Naive thymus-derived CD4-positive, alpha-beta T cell (primary cell): ENCODE measurements at regions not wholly inside any gene's neighbourhood (a gene's known extent, or its start where the extent isn't known, plus 50 kb on each side); places are given as distances from the start of the nearest gene placed in this dataset.

Source experiments
- ATAC-seq: fragments of 150-1000 bp; cut with Tn5 transposase; 2 replicates; pipeline ENCODE4 v1.10.0; 2021; ENCODE audit warnings: mild to moderate bottlenecking, moderate library complexity
- CTCF ChIA-PET: fragments of 350-600 bp; sonication (Branson Sonifier 250); formaldehyde crosslinking; loops from one replicate; lab custom pipeline; 2021; ENCODE audit warnings: antibody characterized with exemption; lab: Charles Lee
- POLR2A ChIA-PET: fragments of 350-600 bp; sonication (Branson Sonifier 250); formaldehyde crosslinking; loops from one replicate; lab custom pipeline; 2021; ENCODE audit warnings: antibody characterized with exemption, inconsistent platforms; lab: Charles Lee
- DNase-seq, 9 donors: peaks; one replicate each; pipeline versions ENCODE4 v3.0.0 to v3.0.0-alpha.2; 2020 to 2022; ENCODE audit warnings: mixed read lengths in 1 of 9
- H3K27ac ChIP-seq: one replicate; pipeline ENCODE4 v1.7.0; 2013; ENCODE audit warnings: mild to moderate bottlenecking, low read depth, low read length, moderate library complexity
- H3K27me3 ChIP-seq, 2 donors: one replicate each; pipeline ENCODE4 v1.7.0; 2013; ENCODE audit warnings: low read length in 2 of 2, mild to moderate bottlenecking in 2 of 2, moderate library complexity in 2 of 2; ENCODE audit not compliant: control insufficient read depth in 2 of 2, insufficient read depth in 2 of 2
- H3K36me3 ChIP-seq, 3 experiments: 1 replicate in 2 of 3; 2 replicates in 1 of 3; pipeline ENCODE4 v1.7.0; 2013; ENCODE audit warnings: low read length in 3 of 3, mild to moderate bottlenecking in 3 of 3, moderate library complexity in 1 of 3; ENCODE audit not compliant: insufficient read depth in 3 of 3, control insufficient read depth in 2 of 3
- H3K4me1 ChIP-seq, 2 donors: one replicate each; pipeline ENCODE4 v1.7.0; 2013; ENCODE audit warnings: low read length in 2 of 2, mild to moderate bottlenecking in 2 of 2, moderate library complexity in 1 of 2; ENCODE audit not compliant: control insufficient read depth in 2 of 2, insufficient read depth in 2 of 2
- H3K4me3 ChIP-seq: 2 replicates; pipeline ENCODE4 v1.7.0; 2013; ENCODE audit warnings: mild to moderate bottlenecking, low read length
- H3K9me3 ChIP-seq, 3 experiments: 1 replicate in 2 of 3; 2 replicates in 1 of 3; pipeline ENCODE4 v1.7.0; 2013; ENCODE audit warnings: low read length in 3 of 3; ENCODE audit not compliant: control insufficient read depth in 2 of 3
- H3K27ac Mint-ChIP-seq, 9 donors: one replicate each; pipeline ENCODE4 v1.8.0; 2020 to 2022; ENCODE audit warnings: mixed read lengths in 9 of 9, mild to moderate bottlenecking in 8 of 9, moderate library complexity in 5 of 9, inconsistent platforms in 2 of 9
- H3K27me3 Mint-ChIP-seq, 5 donors: one replicate each; pipeline ENCODE4 v1.8.0; 2021 to 2022; ENCODE audit warnings: mixed read lengths in 5 of 5, mild to moderate bottlenecking in 1 of 5
- H3K36me3 Mint-ChIP-seq, 5 donors: one replicate each; pipeline ENCODE4 v1.8.0; 2020 to 2022; ENCODE audit warnings: mixed read lengths in 5 of 5, mild to moderate bottlenecking in 3 of 5, inconsistent platforms in 1 of 5
- H3K4me1 Mint-ChIP-seq, 7 donors: one replicate each; pipeline ENCODE4 v1.8.0; 2020 to 2022; ENCODE audit warnings: mixed read lengths in 7 of 7, mild to moderate bottlenecking in 3 of 7, inconsistent platforms in 1 of 7
- H3K4me3 Mint-ChIP-seq, 10 donors: one replicate each; pipeline ENCODE4 v1.8.0; 2020 to 2022; ENCODE audit warnings: mild to moderate bottlenecking in 10 of 10, mixed read lengths in 10 of 10, moderate library complexity in 6 of 10, inconsistent platforms in 2 of 10
- H3K9me3 Mint-ChIP-seq, 11 donors: one replicate each; pipeline ENCODE4 v1.8.0; 2020 to 2022; ENCODE audit warnings: mixed read lengths in 11 of 11, mild to moderate bottlenecking in 4 of 11, inconsistent platforms in 1 of 11, moderate library complexity in 1 of 11
- intact Hi-C, 2 donors: fragments of 100-400 bp; cut with micrococcal nuclease; formaldehyde crosslinking; loops; one replicate each; pipeline ENCODE4 v1.15.1; 2023

DNA sequence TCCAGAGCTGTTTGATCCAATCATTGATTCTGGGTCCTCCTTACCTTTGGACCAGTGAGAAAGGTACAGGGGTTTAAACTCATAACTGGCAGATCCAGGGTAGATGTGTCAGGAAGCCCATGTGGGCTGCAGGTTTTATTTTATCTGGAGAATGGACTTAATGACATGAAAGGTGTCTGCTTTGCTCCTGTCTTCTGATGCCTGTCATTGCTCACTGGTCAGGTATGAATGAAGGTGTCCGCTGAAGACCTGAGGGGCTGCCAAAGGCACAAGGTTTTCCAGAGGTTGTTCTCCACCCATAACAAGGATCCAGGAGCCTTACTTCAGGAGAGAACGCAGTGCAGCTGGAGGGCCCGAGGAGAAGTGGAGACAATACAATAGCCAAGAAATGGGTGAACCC lies 74.2 kb downstream of the CHRNA1 start:
- no peak for ATAC-seq
- no peaks in the 10 kb centered on the region for H3K27me3 ChIP-seq
- POLR2A ChIA-PET: interaction anchor here (1.3 kb wide), 1 partner anchor 117 kb away, joined by 4 read pairs; no protein-coding TSS in a partner anchor

DNA sequence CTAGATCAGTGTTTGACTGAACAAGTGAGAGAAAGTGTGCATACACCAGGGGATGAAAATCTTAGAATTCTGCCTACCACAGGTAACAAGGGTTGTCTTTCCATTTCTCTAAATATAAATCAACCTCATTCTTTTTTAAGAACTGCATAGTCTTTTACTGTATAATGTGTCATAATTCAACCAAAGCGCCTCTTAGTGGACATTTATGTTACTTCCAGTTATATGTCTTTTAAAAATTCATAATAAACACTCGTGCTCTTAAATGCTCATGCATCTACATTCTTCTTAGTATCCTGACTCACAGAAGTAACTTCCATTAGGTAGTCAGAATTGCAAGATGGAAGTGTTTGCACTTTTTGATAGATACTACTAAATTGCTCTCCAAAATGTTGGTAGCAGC lies 76.2 kb downstream of the CHRNA1 start:
- Histone ChIP-seq H3K4me3 (no peak overlapping the region), H3K4me1 (peaks cover 0 to 6% of the 10 kb centered on the region in 2 donors), H3K27ac (no peak overlapping the region), H3K36me3 (no peaks in the 10 kb centered on the region), H3K9me3 (no peaks in the 10 kb centered on the region), H3K27me3 (no peaks in the 10 kb centered on the region)
- Mint-ChIP-seq H3K36me3 (no peaks in the 10 kb centered on the region), H3K9me3 (no peaks in the 10 kb centered on the region), H3K27ac (peak overlapping the region in 7 of 9 donors; percentile 14 to 82 (median 21)), H3K27me3 (peaks cover 0 to 6% (median 0%) of the 10 kb centered on the region in 5 donors), H3K4me3 (peak overlapping the region in 1 of 10 donors; percentile 40), H3K4me1 (peaks cover 19 to 45% (median 30%) of the 10 kb centered on the region in 7 donors)
- DNase-seq (peak in 6 of 9 donors; percentile 36 to 63 (median 45)), ATAC-seq (peak; percentile 73)
- intact Hi-C loops: loop anchor here (1.0 to 10.0 kb wide), 7 partner anchors 54 to 1283 kb away; no protein-coding TSS in a partner anchor
- ChIA-PET POLR2A (interaction anchor here (1.2 to 2.6 kb wide), 7 partner anchors 11 to 225 kb away, joined by 3 to 10 read pairs (median 5); partner anchors contain the start of gene GPR155), CTCF (interaction anchor here (0.8 to 13.9 kb wide), 20 partner anchors 7 to 226 kb away, joined by 3 to 223 read pairs (median 5); partner anchors contain the start of gene WIPF1)

More for the DNA sequence above, 74.2 kb downstream of the CHRNA1 start:
- no peak for DNase-seq
- peaks cover 9 to 30% (median 16%) of the 10 kb centered on the region in 7 donors for H3K4me1 Mint-ChIP-seq
- intact Hi-C loops: no loop called here
- Histone ChIP-seq H3K36me3 (no peaks in the 10 kb centered on the region), H3K4me1 (peaks cover 0 to 6% of the 10 kb centered on the region in 2 donors), H3K4me3 (no peak overlapping the region), H3K27ac (no peak overlapping the region), H3K9me3 (no peaks in the 10 kb centered on the region)
- peaks cover 0 to 22% (median 4%) of the 10 kb centered on the region in 5 donors for H3K27me3 Mint-ChIP-seq
- no peak overlapping the region for H3K27ac Mint-ChIP-seq
- CTCF ChIA-PET: interaction anchor here (0.5 to 13.9 kb wide), 6 partner anchors 8 to 1273 kb away, joined by 3 to 223 read pairs (median 41); partner anchors contain the start of gene WIPF1
- no peak overlapping the region for H3K4me3 Mint-ChIP-seq
- H3K36me3 Mint-ChIP-seq: no peaks in the 10 kb centered on the region
- no peaks in the 10 kb centered on the region for H3K9me3 Mint-ChIP-seq

- ATAC-seq: no peak
- DNase-seq: no peak
- Mint-ChIP-seq H3K27ac (peak overlapping the region in 2 of 9 donors; percentile 7 to 49), H3K9me3 (no peaks in the 10 kb centered on the region), H3K36me3 (peaks cover 0 to 1% (median 0%) of the 10 kb centered on the region in 5 donors), H3K27me3 (peaks cover 0 to 3% (median 0%) of the 10 kb centered on the region in 5 donors), H3K4me3 (no peak overlapping the region), H3K4me1 (peaks cover 20 to 48% (median 33%) of the 10 kb centered on the region in 7 donors)
- intact Hi-C loops: loop anchor here in 1 of 2 donors (10.0 kb wide), 1 partner anchor 1282 kb away; no protein-coding TSS in a partner anchor
- Histone ChIP-seq H3K27ac (no peak overlapping the region), H3K9me3 (no peaks in the 10 kb centered on the region), H3K36me3 (peaks cover 0 to 5% (median 0%) of the 10 kb centered on the region in 3 experiments), H3K27me3 (no peaks in the 10 kb centered on the region), H3K4me1 (peaks cover 4 to 6% of the 10 kb centered on the region in 2 donors), H3K4me3 (no peak overlapping the region)
- ChIA-PET POLR2A (interaction anchor here (0.5 to 2.8 kb wide), 15 partner anchors 8 to 224 kb away, joined by 3 to 10 read pairs (median 5); partner anchors contain the start of gene WIPF1), CTCF (interaction anchor here (0.7 to 13.9 kb wide), 17 partner anchors 9 to 225 kb away, joined by 3 to 223 read pairs (median 6); partner anchors contain the start of gene WIPF1)
Measured at GRCh38 chr2:174686430-174686829, 77.8 kb downstream of the CHRNA1 start.

DNA sequence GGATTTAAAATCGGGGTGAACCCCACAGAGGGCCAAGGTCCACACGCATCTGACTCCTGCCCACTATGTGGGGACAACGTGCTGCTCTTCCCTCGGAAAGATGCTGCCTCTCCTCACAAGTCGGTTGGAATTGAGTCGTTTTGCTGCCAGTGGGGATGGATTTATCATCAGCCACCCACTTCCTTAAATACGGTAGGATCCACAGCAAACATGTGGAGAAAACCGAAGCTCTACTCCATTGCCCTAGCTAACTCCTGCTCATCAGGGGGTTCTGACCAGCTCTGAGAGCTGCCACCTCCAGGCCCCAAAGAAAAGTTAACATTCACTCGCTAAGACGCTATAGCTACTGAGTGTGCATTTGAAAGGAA lies 80.9 kb downstream of the CHRNA1 start:
- no peaks in the 10 kb centered on the region for H3K9me3 ChIP-seq
- Mint-ChIP-seq H3K9me3 (no peaks in the 10 kb centered on the region), H3K27me3 (no peaks in the 10 kb centered on the region), H3K27ac (peak overlapping the region; percentile 91 to 98 (median 96)), H3K4me1 (peaks cover 37 to 72% (median 61%) of the 10 kb centered on the region in 7 donors), H3K36me3 (peaks cover 0 to 14% (median 0%) of the 10 kb centered on the region in 5 donors), H3K4me3 (peak overlapping the region; percentile 92 to 99 (median 96))
- ATAC-seq: peak; percentile 55
- peak in 6 of 9 donors; percentile 24 to 48 (median 40) for DNase-seq
- H3K4me3 ChIP-seq: peak overlapping the region; percentile 72
- ChIA-PET CTCF (interaction anchor here (0.9 to 13.9 kb wide), 9 partner anchors 11 to 220 kb away, joined by 3 to 223 read pairs (median 5); partner anchors contain the start of gene WIPF1), POLR2A (interaction anchor here (0.7 to 5.0 kb wide), 8 partner anchors 47 to 190 kb away, joined by 3 to 62 read pairs (median 4); partner anchors contain the start of gene WIPF1)
- H3K4me1 ChIP-seq: peaks cover 10 to 11% of the 10 kb centered on the region in 2 donors
- intact Hi-C loops: loop anchor here (1.0 to 10.0 kb wide), 12 partner anchors 25 to 1279 kb away; partner anchors contain the start of genes GPR155 (in 2 of the 2), ATF2 (in 1 of the 2) and SCRN3 (in 1 of the 2)
- peak overlapping the region; percentile 88 for H3K27ac ChIP-seq
- no peaks in the 10 kb centered on the region for H3K27me3 ChIP-seq
- peaks cover 0 to 5% (median 0%) of the 10 kb centered on the region in 3 experiments for H3K36me3 ChIP-seq

DNA sequence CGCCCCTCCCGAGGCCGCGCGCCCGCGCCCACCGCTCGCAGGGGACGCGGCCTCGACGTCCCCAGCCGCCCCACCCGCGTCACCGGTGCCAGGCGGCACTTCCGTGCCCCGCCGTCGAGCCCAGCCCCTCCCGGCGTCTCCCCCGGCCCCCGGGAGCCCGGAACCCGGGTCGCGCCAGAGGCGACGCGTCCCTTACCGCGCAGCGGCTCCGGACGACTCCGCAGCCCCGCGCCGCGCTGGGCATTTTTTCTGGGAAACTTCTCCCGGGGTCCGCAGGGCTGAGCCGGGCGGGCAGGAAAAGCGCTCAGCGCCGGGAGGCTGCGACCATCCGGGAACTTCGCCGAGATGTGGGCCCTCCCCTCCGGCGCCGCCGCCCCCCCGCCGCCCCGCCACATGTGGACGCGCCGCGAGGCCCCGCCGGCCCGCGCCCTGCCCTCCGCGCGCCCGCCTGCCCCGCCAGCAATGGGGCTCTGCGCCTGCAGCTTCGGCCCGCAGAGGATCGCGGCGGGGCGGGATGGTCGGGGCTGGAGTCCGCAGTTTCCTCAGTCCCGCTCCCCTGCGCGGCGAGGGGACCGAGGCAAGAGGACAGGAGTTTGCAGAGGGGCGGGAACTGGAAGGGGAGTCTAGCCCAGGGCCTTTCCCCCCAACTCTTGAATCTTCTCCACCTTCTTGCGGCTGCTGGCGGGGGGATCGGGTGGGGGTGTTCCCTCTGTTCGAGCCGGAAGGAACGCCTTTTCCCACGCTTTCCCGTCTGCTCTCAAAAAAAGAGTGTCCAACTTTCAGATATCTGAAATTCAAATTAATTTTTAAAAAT lies 81.5 kb downstream of the CHRNA1 start:
- Histone ChIP-seq H3K27ac (peak overlapping the region; percentile 88), H3K4me3 (peak overlapping the region; percentile 72), H3K9me3 (no peaks in the 10 kb centered on the region), H3K36me3 (peaks cover 0 to 5% (median 0%) of the 10 kb centered on the region in 3 experiments), H3K27me3 (no peaks in the 10 kb centered on the region), H3K4me1 (peaks cover 11% of the 10 kb centered on the region in 2 donors)
- ATAC-seq (peak; percentile 78), DNase-seq (peak; percentile 56 to 73 (median 71))
- Mint-ChIP-seq H3K9me3 (no peaks in the 10 kb centered on the region), H3K4me3 (peak overlapping the region; percentile 92 to 99 (median 96)), H3K27ac (peak overlapping the region; percentile 91 to 98 (median 96)), H3K36me3 (peaks cover 0 to 14% (median 0%) of the 10 kb centered on the region in 5 donors), H3K4me1 (peaks cover 34 to 69% (median 61%) of the 10 kb centered on the region in 7 donors), H3K27me3 (no peaks in the 10 kb centered on the region)
- ChIA-PET CTCF (interaction anchor here (0.9 to 13.9 kb wide), 11 partner anchors 11 to 220 kb away, joined by 3 to 223 read pairs (median 5); partner anchors contain the start of gene WIPF1), POLR2A (interaction anchor here (0.9 to 5.0 kb wide), 11 partner anchors 14 to 190 kb away, joined by 3 to 62 read pairs (median 4); partner anchors contain the start of gene WIPF1)
- intact Hi-C loops: loop anchor here (1.0 to 10.0 kb wide), 12 partner anchors 24 to 1278 kb away; partner anchors contain the start of genes GPR155 (in 2 of the 2), ATF2 (in 1 of the 2) and SCRN3 (in 1 of the 2)
